B cell (primary cell): ENCODE measurements at regions not wholly inside any gene's neighbourhood (a gene's known extent, or its start where the extent isn't known, plus 50 kb on each side); places are given as distances from the start of the nearest gene placed in this dataset.

Source experiments
- ATAC-seq: fragments of 200-7000 bp; cut with Tn5 transposase; one replicate; pipeline ENCODE4 v1.10.0; 2021; ENCODE audit warnings: low read depth, mild to moderate bottlenecking, moderate number of reproducible peaks, moderate library complexity
- CTCF ChIA-PET: fragments of 350-600 bp; sonication (Branson Sonifier 250); formaldehyde crosslinking; loops from one replicate; lab custom pipeline; 2021; ENCODE audit warnings: antibody characterized with exemption, inconsistent platforms; lab: Charles Lee
- POLR2A ChIA-PET: fragments of 350-600 bp; sonication (Branson Sonifier 250); formaldehyde crosslinking; loops from one replicate; lab custom pipeline; 2021; ENCODE audit warnings: antibody characterized with exemption; lab: Charles Lee
- DNase-seq: peaks from one replicate; pipeline ENCODE4 v3.0.0; 2013
- H2AFZ ChIP-seq: 2 replicates; pipeline ENCODE4 v1.6.1; 2012; ENCODE audit warnings: mild to moderate bottlenecking, low read depth, low read length; ENCODE audit not compliant: insufficient read depth, poor library complexity, severe bottlenecking
- H3K27ac ChIP-seq, 2 donors: 1 replicate in 1 of 2; 2 replicates in 1 of 2; pipeline ENCODE4 v1.5.1; 2012 to 2013; ENCODE audit warnings: low read length in 2 of 2, mild to moderate bottlenecking in 2 of 2, moderate library complexity in 1 of 2
- H3K27me3 ChIP-seq, 4 experiments: fragments of 200-600 bp in 1 of 4; sonication (generic) in 1 of 4; replicated peaks in 1 of 4; 1 replicate in 2 of 4; 2 replicates in 2 of 4; pipeline versions ENCODE4 v1.6.1 to v1.7.0; 2013 to 2016; ENCODE audit warnings: low read length in 3 of 4, mild to moderate bottlenecking in 2 of 4, mixed read lengths in 1 of 4, moderate library complexity in 1 of 4; ENCODE audit not compliant: insufficient read depth in 4 of 4, control insufficient read depth in 3 of 4; ENCODE audit errors: control extremely low read depth in 1 of 4
- H3K36me3 ChIP-seq, 2 experiments: replicated peaks in 1 of 2; 1 replicate in 1 of 2; 2 replicates in 1 of 2; pipeline versions ENCODE4 v1.6.1 to v1.7.1; 2013; ENCODE audit warnings: low read length in 1 of 2; ENCODE audit not compliant: insufficient read depth in 2 of 2, control insufficient read depth in 1 of 2; ENCODE audit errors: control extremely low read depth in 1 of 2, extremely low read depth in 1 of 2
- H3K4me1 ChIP-seq, 2 donors: fragments of 200-600 bp in 1 of 2; sonication (generic) in 1 of 2; 1 replicate in 1 of 2; 2 replicates in 1 of 2; pipeline versions ENCODE4 v1.5.1 to v1.6.1; 2013 to 2017; ENCODE audit warnings: low read length in 2 of 2; ENCODE audit not compliant: control insufficient read depth in 2 of 2, insufficient read depth in 2 of 2
- H3K4me2 ChIP-seq: replicated peaks from 2 replicates; pipeline ENCODE3; 2012; ENCODE audit warnings: mild to moderate bottlenecking, low read depth, low read length; ENCODE audit not compliant: poor library complexity, severe bottlenecking
- H3K4me3 ChIP-seq, 5 experiments: fragments of 200-600 bp in 1 of 5; sonication (generic) in 1 of 5; 1 replicate in 3 of 5; 2 replicates in 2 of 5; pipeline versions ENCODE4 v1.5.1 to v1.7.0; 2011 to 2016; ENCODE audit warnings: low read length in 4 of 5, mild to moderate bottlenecking in 4 of 5, low read depth in 2 of 5, control low read depth in 1 of 5, moderate library complexity in 1 of 5; ENCODE audit not compliant: insufficient read depth in 1 of 5; ENCODE audit errors: control extremely low read depth in 1 of 5, extremely low read depth in 1 of 5
- H3K79me2 ChIP-seq: fragments of 200-600 bp; sonication (generic); one replicate; pipeline ENCODE4 v1.6.0; 2016; ENCODE audit warnings: low read length; ENCODE audit not compliant: control insufficient read depth, insufficient read depth
- H3K9ac ChIP-seq: fragments of 200-600 bp; sonication (generic); 2 replicates; pipeline ENCODE4 v1.6.1; 2017; ENCODE audit warnings: mild to moderate bottlenecking, low read length, moderate library complexity
- H3K9me3 ChIP-seq, 3 donors: one replicate each; pipeline versions ENCODE4 v1.6.1 to v1.7.1; 2013; ENCODE audit warnings: low read length in 2 of 3; ENCODE audit not compliant: control insufficient read depth in 2 of 3, insufficient read depth in 1 of 3; ENCODE audit errors: control extremely low read depth in 1 of 3
- H4K20me1 ChIP-seq: 2 replicates; pipeline ENCODE4 v1.6.0; 2012; ENCODE audit warnings: mild to moderate bottlenecking, low read length; ENCODE audit not compliant: insufficient read depth, control insufficient read depth, poor library complexity, severe bottlenecking
- H3K27ac Mint-ChIP-seq: one replicate; pipeline ENCODE4 v1.8.0; 2021; ENCODE audit warnings: mixed read lengths
- H3K27me3 Mint-ChIP-seq: one replicate; pipeline ENCODE4 v1.8.0; 2021; ENCODE audit warnings: mixed read lengths
- H3K4me1 Mint-ChIP-seq: one replicate; pipeline ENCODE4 v1.8.0; 2021; ENCODE audit warnings: mixed read lengths
- H3K4me3 Mint-ChIP-seq: one replicate; pipeline ENCODE4 v1.8.0; 2021; ENCODE audit warnings: mixed read lengths
- H3K9me3 Mint-ChIP-seq: one replicate; pipeline ENCODE4 v1.8.0; 2022; ENCODE audit warnings: mixed read lengths; ENCODE audit not compliant: insufficient read depth
- EZH2 ChIP-seq: IDR thresholded peaks from 2 replicates; pipeline ENCODE4 v1.6.1; 2012; ENCODE audit warnings: borderline replicate concordance, low read depth, mild to moderate bottlenecking, moderate library complexity, low read length; ENCODE audit not compliant: insufficient read depth, poor library complexity, severe bottlenecking
- WGBS: methylation state at CpG from one replicate; pipeline ENCODE4 v1.1.5; 2013; ENCODE audit warnings: missing lambda C conversion rate; ENCODE audit not compliant: insufficient coverage; 5-methylcytosine and 5-hydroxymethylcytosine counted together
- intact Hi-C: fragments of 100-400 bp; cut with micrococcal nuclease; formaldehyde crosslinking; loops from one replicate; pipeline ENCODE4 v1.10.0; 2022
- TF ChIP-seq, protein P1 (sequence below): fragments of 200-600 bp; IDR thresholded peaks from one replicate; pipeline ENCODE4 v1.8.0; 2022; ENCODE audit warnings: antibody characterized with exemption, mild to moderate bottlenecking

DNA sequence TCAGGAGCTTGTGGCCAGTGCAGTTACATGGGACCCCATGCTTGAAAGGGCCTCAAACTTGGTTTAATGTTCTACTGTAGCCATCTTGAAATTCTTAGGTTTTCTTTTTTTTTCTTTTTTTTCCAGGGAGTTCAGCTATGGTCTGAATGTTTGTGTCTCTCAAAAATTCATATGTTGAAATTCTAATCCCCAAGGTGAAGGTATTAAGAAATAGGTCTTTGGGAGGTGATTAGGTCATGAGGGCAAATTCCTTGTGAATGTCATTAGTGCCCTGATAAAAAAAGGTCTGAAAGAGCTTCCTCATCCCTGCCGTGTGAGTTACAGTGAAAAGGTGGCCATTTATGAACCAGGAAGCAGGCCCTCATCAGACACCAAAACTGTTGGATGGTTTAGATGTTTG, 324.1 kb downstream of the C12orf75 start:
- H3K9me3 Mint-ChIP-seq: no peaks in the 10 kb centered on the region
- no peaks in the 10 kb centered on the region for H3K36me3 ChIP-seq
- no peaks in the 10 kb centered on the region for H4K20me1 ChIP-seq
- H3K27ac ChIP-seq: no peak overlapping the region
- ChIA-PET POLR2A (no interaction called here), CTCF (no interaction called here)
- H3K4me2 ChIP-seq: no peak overlapping the region
- ATAC-seq (no peak), DNase-seq (no peak)
- intact Hi-C loops: no loop called here
- TF ChIP-seq, protein P1, sequence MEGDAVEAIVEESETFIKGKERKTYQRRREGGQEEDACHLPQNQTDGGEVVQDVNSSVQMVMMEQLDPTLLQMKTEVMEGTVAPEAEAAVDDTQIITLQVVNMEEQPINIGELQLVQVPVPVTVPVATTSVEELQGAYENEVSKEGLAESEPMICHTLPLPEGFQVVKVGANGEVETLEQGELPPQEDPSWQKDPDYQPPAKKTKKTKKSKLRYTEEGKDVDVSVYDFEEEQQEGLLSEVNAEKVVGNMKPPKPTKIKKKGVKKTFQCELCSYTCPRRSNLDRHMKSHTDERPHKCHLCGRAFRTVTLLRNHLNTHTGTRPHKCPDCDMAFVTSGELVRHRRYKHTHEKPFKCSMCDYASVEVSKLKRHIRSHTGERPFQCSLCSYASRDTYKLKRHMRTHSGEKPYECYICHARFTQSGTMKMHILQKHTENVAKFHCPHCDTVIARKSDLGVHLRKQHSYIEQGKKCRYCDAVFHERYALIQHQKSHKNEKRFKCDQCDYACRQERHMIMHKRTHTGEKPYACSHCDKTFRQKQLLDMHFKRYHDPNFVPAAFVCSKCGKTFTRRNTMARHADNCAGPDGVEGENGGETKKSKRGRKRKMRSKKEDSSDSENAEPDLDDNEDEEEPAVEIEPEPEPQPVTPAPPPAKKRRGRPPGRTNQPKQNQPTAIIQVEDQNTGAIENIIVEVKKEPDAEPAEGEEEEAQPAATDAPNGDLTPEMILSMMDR: no peak
- TF ChIP-seq EZH2: no peak
- H3K9ac ChIP-seq: no peak overlapping the region
- H3K4me1 ChIP-seq: no peaks in the 10 kb centered on the region
- no peaks in the 10 kb centered on the region for H3K27me3 ChIP-seq
- H3K9me3 ChIP-seq: no peaks in the 10 kb centered on the region
- H3K27ac Mint-ChIP-seq: no peak overlapping the region
- no peak overlapping the region for H2AFZ ChIP-seq
- H3K79me2 ChIP-seq: no peaks in the 10 kb centered on the region
- H3K27me3 Mint-ChIP-seq: no peaks in the 10 kb centered on the region
- no CpG with 5 or more reads among the region's 1 CpG for WGBS
- no peak overlapping the region for H3K4me3 ChIP-seq
- no peak overlapping the region for H3K4me3 Mint-ChIP-seq
- no peaks in the 10 kb centered on the region for H3K4me1 Mint-ChIP-seq

DNA sequence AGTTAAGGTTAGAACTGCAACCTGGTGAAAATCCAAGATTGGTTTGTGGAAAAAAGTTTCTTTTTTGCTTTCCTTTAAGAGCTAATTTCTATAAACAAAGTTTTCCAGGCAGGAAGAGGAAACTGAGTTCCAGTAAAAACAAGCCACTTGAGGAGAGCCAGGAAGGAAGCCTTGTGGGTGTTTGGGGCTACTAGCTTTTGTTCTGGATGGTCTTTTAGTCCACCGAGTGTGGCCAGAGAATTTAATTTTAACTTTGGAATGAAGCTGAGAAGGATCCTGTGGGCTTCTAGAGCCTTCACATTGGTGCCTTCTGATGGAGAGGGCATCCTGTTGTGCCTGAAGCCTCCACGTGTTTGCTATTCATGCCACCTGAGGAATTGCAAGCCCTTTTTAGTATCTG, 327.9 kb downstream of the C12orf75 start:
- Histone ChIP-seq H3K79me2 (no peaks in the 10 kb centered on the region), H3K36me3 (no peaks in the 10 kb centered on the region), H3K9ac (no peak overlapping the region), H3K27me3 (no peaks in the 10 kb centered on the region), H3K4me3 (no peak overlapping the region), H3K27ac (no peak overlapping the region), H4K20me1 (no peaks in the 10 kb centered on the region), H3K4me2 (no peak overlapping the region), H3K9me3 (no peaks in the 10 kb centered on the region), H3K4me1 (no peaks in the 10 kb centered on the region), H2AFZ (no peak overlapping the region)
- intact Hi-C loops: no loop called here
- Mint-ChIP-seq H3K9me3 (no peaks in the 10 kb centered on the region), H3K27ac (no peak overlapping the region), H3K4me1 (no peaks in the 10 kb centered on the region), H3K4me3 (no peak overlapping the region), H3K27me3 (peaks cover 10% of the 10 kb centered on the region)
- ATAC-seq (no peak), DNase-seq (no peak)
- WGBS: 57% methylated on average over 2 of the region's 2 CpGs
- ChIA-PET POLR2A (no interaction called here), CTCF (no interaction called here)
- no peak for TF ChIP-seq EZH2
